Hematopoietic multipotent progenitor cell (in vitro differentiated cells): ENCODE measurements at regions not wholly inside any gene's neighbourhood (a gene's known extent, or its start where the extent isn't known, plus 50 kb on each side); places are given as distances from the start of the nearest gene placed in this dataset.

Source experiments
- DNase-seq, 3 donors: peaks; one replicate each; pipeline ENCODE4 v3.0.0-alpha.2; 2011 to 2015; ENCODE audit warnings: low read depth in 2 of 3, low spot score in 2 of 3

DNA sequence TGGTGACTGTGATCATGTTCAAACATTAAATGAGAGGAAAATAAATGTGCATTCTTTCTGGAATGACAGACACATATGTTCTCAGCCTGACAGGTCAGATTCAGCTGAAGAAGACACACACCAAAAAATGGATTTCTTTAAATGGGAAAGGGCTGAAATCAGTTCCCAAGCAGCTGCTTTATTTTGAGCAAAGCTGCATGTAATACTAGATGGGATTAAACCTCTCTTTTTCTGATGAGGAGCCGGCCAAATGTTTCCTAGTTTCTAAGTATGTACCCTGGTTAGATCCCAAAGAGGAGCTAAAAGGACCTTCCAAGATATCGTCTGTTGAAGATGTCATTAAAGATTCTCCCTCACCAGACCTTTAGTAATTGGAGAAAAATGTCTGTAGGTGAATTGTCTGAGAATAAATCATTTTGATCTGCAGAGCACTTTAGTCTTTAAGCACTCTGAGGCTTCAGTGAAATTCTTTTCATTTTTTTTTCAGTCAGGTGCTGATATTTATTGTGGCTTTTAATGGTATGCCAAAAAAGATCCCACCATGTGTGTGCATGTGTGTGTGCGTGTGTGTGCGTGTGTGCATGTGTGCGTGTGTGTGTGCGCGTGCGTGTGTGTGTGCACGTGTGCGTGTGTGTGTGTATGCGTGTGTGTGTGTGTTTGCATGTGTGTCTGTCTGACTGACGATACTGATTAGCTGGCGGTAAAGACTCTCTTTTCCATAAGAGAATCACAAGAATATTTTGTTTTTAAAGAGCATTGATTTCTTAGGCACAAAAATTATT, 175.8 kb downstream of the IRS1 start:
- no peak for DNase-seq

DNA sequence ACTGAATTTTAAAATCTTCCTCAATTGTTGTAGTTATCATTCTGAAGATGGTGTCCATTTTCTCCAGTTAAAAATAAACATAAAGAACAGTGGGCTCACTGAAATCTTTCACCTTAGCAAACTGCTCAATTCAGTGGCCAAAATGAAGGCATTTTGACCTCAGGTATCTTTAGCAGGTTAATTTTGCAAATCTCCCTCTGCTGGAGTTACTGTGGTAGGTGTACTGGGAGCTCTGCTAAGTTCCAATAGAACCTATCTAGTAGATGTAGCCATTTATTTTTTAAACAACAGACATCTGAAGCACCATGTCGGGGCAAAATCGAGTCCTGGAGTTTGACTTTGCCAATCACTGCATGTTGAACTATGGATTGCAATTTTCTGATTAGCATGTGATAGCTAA, 177.1 kb downstream of the IRS1 start:
- no peak for DNase-seq

DNA sequence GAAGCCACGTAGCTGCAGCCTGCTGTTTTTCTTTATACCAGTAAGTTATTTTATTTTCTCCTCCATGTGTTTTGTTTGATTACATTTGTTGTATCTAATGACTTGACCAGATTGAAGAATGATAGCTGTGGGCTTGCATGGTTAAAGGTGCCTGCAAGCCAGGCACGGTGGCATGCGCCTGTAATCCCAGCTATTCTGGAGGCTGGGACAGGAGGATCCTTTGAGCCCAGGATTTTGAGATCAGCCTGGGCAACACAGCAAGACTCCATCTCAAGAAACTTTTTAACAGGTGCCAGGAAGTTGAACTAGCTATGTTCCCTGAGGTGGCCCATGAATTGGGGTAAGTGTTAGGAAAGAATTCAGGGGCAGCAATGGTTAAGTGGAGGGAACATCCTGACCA, 179.4 kb downstream of the IRS1 start:
- no peak for DNase-seq

GRCh38 chr2:226619707-226620106, 179.9 kb downstream of the IRS1 start:
- no peak for DNase-seq

DNA sequence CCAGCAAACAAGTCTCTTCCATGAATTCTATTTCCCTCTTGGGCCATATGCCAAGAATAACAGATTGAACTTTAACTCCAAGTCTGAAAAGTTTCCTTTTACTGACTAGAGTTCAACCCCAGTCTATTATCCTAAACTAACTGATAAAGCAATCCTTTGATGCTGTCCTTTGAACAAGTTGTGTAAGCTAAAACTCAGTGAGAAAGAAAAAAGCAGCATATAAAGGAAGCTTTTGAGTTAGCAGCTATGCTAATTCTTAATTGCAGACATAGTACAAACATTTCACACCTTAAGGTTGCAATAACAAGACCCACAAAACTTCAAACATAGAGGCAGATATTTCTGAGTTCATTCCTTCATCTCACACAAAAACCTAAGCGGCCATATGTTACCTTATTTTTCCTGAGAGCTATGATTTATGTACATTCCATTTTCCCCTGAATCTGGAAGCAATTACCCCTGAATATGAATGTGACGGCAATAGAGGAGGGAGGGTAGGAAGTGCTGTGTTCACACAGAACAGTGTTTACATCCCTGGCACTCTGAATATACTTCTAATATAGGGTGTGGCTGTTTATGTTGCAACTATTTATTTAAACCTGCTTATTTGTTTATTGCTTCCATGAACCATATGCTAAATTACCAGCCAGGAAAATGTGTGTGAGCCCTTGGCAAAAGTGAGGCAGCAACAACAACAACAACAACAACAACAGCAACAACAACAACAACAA, 180.6 kb downstream of the IRS1 start:
- DNase-seq, result no peak

- DNase-seq, result no peak
These were observed 181.1 kb downstream of the IRS1 start for GRCh38 chr2:226618544-226618874.

DNA sequence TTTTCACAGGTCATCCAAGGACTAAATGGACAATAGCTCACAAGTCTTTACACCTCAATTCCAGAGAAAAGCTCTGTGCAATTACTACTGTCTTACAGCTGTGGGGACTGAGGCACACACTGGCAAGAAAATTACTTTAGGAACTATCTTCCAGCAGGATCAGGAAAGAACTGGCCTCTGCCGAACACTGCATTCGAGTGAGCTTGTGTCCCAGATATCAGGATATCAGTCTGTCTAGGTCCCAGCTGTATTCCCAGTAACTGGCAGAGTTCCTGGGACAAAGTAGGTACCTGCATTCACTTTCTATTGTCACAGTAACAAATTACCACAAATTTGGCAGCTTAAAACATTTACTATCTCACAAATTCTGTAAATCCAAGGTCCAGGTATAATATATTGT, 183.7 kb downstream of the IRS1 start:
- no peak for DNase-seq

GRCh38 chr2:226611944-226612318, 187.7 kb downstream of the IRS1 start:
- no peak for DNase-seq

DNA sequence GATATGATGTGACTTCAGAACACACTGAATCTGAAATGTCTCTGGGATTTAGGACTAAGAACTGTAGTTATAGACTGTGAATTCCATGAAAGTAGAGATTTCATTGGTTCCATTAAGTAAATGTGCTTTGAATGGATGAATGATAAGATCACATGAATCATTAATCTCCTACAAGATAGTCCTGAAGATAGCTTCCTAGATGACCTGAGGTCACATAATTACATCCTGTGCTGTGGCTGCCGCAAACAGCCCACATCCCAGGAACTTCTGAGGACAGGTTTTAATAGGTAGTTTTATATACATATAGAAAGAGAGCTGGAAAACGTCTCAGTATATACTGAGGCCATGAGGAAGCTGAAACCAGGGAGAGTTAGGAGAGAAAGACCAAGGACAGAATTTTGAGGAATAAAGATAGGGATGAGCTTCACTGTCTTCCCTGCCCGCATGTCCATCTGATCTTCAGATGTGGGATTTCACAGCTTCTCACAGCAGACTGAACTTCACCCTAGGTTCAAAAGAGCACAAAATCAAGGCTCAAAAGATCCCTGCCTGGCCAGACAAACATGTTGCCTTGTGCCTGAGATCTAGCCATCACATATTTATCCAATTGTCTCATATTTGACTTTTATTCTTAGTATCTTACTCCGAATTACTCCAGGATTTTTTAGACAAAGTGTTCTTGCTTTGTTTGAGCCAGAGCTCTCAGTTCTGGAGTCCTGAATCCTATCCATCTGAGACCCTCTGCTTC, 188.2 kb downstream of the IRS1 start:
- no peak for DNase-seq

GRCh38 chr2:226609366-226609765, 190.3 kb downstream of the IRS1 start:
- no peak for DNase-seq

DNA sequence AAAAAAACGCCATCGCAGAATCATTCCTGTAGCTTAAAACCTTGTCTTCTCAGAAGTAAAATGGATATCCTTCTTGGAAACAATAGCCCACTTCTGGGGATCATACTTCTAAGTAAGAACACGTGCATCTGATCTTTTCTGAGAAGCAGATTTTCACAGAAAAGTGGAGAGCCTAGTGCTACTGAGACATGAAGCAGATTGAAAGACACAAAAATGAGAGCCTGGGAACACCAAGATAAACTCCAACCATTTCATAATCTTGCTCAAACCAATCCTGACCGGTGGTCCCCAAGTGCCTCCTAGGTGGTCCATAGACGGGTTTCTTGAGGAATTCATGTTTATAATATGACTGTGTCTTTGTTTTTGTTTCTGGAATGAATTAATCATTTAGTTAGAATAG, 191.2 kb downstream of the IRS1 start:
- no peak for DNase-seq

DNA sequence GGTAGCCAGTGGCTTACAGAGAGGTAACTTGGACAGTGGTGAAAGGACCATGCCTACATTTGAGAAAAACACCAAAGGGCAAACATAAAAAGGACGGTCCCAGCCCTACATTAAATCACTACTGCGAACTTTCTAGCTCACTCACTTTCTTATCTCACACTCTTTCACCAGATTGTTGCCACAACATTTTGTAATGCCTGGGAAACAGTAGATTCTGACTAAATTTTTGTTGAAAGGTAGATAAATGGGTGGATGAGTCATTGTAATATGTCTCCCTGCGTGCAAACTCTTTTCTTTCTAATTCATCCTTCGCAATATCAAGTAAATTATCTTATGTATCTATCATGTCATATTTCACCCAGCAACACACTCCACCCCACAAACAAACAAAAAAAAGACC, 192.2 kb downstream of the IRS1 start:
- no peak for DNase-seq

DNA sequence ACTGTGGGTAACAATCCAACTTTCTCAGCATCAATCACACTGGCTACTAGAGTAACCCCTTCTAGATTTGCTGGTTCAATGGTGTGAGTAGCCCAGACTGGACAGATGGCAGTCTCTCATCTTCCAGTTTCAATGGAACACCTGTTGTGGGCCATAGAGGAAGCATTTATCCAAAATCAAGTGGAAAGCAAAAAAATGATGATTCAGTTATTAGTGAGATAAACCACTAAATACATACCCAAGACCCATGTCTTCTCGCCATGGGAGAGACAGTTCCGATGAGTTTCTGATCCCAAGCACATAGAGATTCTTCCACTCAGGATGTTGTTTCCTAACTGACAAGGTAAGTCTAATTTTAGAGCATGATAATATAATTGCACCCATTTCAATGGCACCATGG, 194.0 kb downstream of the IRS1 start:
- DNase-seq, result no peak

GRCh38 chr2:226603606-226604005, 196.0 kb downstream of the IRS1 start:
- no peak for DNase-seq

GRCh38 chr2:226601881-226602662, 197.5 kb downstream of the IRS1 start:
- DNase-seq, result no peak

- no peak for DNase-seq
These were observed 198.8 kb downstream of the IRS1 start for GRCh38 chr2:226600802-226601201.

GRCh38 chr2:226600184-226600583, 199.4 kb downstream of the IRS1 start:
- DNase-seq, result no peak

- DNase-seq, result no peak
These were observed 210.6 kb downstream of the IRS1 start for GRCh38 chr2:226589043-226589442.

- no peak for DNase-seq
These were observed 214.5 kb downstream of the IRS1 start for GRCh38 chr2:226585130-226585561.

DNA sequence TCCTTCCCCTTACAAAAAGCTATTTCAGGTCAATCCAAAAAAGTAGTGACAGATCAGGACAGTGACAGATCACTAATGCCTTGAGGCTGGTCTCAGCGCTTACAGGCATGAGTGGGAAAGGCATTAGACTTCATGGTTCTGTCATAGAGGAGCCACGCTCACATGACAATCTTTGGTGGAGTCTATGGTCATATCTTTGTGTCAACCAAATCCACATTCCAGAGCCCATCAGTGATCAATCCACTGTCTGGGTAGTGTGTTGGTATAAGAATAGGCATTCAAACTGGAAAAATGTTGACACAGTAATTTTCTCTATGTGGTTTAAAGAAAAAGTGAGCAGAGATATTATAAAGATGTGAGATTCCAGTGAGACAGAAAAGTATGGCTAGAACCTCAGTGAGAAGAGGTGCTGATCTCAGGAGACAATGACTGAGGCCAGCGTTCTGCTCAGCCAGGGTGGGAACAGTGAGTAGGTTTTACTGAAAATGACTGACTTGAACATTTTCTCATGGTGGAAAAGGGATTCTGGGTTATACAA, 215.0 kb downstream of the IRS1 start:
- no peak for DNase-seq

DNA sequence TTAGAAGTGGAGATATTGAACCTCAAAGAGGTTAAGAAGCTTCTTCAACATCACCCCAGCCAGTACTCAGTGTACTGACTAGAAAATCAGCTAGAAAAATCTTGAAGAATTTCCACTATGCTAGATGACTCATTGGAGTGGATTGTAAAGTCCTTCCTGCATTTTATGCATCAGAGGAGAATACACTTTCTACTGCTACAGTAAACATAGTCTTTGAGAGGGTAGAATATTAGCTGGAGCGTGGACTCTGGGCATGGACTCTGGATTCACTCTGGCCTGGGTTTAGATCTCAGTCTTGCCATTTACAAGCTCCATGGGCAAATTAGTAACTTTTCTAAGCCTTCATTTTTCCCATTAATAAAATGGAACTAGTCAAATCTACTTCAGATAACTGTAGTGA, 215.9 kb downstream of the IRS1 start:
- no peak for DNase-seq
